ENCODE measurements at regions not wholly inside any gene's neighbourhood (a gene's known extent, or its start where the extent isn't known, plus 50 kb on each side); places are given as distances from the start of the nearest gene placed in this dataset.

DNA sequence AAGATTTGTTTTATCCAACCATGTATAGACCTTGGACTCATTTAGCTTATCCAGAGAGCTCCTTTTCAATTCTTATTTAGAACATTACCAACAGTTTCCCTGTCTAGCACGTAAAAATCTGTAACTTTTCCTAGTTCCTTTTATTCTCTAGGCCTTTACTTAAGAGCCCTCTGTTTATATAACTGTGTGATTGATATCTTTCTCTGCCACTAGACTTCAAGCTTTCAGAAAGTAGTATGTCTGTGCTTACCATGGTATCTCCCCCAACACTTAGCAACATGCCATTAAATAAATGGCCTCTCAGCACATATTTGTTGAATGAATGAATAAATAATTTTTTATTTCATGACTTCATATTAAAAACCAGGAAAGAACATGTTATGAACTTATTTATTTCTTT is 209.4 kb downstream of the PTPRC start:
- no peak overlapping the region for H3K27ac ChIP-seq (ENCODE audit: extremely low read length, insufficient read depth, low read length)
- H4K20me1 ChIP-seq (ENCODE audit: insufficient read depth, low read length), result no peaks in the 10 kb centered on the region
- FAIRE-seq (no peak), ATAC-seq (no peak), DNase-seq (ENCODE audit: low spot score) (no peak)
- H3K4me2 ChIP-seq (ENCODE audit: low read depth, low read length), result no peak overlapping the region
- POLR2A ChIA-PET, result no interaction called here
- H3K4me3 ChIP-seq (replicated peaks in 1 of 3; ENCODE audit: insufficient read depth in 1 of 3, low read depth in 2 of 3, low read length in 3 of 3), result no peak overlapping the region
- no peaks in the 10 kb centered on the region for H3K4me1 ChIP-seq (ENCODE audit: insufficient read depth, low read length)
- intact Hi-C loops (cut with micrococcal nuclease; ENCODE audit: unreplicated experiment) (no loop called here), in situ Hi-C loops (cut with HindIII; ENCODE audit: extremely low pct_ligation_motif_present, low pct_unique_long_range_greater_than_20kb) (no loop called here)
- H3K36me3 ChIP-seq (replicated peaks in 1 of 2; ENCODE audit: control insufficient read depth in 1 of 2, insufficient read depth in 2 of 2, low read length in 2 of 2), result no peaks in the 10 kb centered on the region
- H3K27me3 ChIP-seq (ENCODE audit: control insufficient read depth in 1 of 2, insufficient read depth in 2 of 2, low read length in 2 of 2), result no peaks in the 10 kb centered on the region
- BruUV-seq (replicated peaks), result no TSS peak
- CTCF ChIA-PET (ENCODE audit: low intra/inter-chr PET ratio, low total read pairs), result no interaction called here
- no peaks in the 10 kb centered on the region for H3K79me2 ChIP-seq (ENCODE audit: insufficient read depth, low read length)
- TF ChIP-seq ZNF446 (CRISPR knock-in tag; IDR thresholded peaks at IDR 0.05), result no peak
- TF ChIP-seq ELF1 (CRISPR knock-in tag; IDR thresholded peaks at IDR 0.05), result no peak
- TF ChIP-seq ARNTL (CRISPR knock-in tag; IDR thresholded peaks at IDR 0.05), result no peak
- no peak overlapping the region for H2AFZ ChIP-seq (ENCODE audit: low read length)
- H3K9me3 ChIP-seq (ENCODE audit: low read length), result peaks cover 18% of the 10 kb centered on the region
- H3K9ac ChIP-seq (ENCODE audit: insufficient read depth, low read depth, low read length), result no peak overlapping the region
- 61% methylated on average over 1 of the region's 1 CpG for WGBS (ENCODE audit: low lambda C conversion rate)

GRCh38 chr1:198848649-198849048 is 209.8 kb downstream of the PTPRC start:
- H3K4me3 ChIP-seq (replicated peaks in 1 of 3; ENCODE audit: insufficient read depth in 1 of 3, low read depth in 2 of 3, low read length in 3 of 3), result no peak overlapping the region
- no peak overlapping the region for H3K27ac ChIP-seq (ENCODE audit: extremely low read length, insufficient read depth, low read length)
- no peak overlapping the region for H3K4me2 ChIP-seq (ENCODE audit: low read depth, low read length)
- no peak overlapping the region for H3K9ac ChIP-seq (ENCODE audit: insufficient read depth, low read depth, low read length)
- ATAC-seq, result no peak
- H2AFZ ChIP-seq (ENCODE audit: low read length), result no peak overlapping the region
- no peak for DNase-seq (ENCODE audit: low spot score)
- no peaks in the 10 kb centered on the region for H4K20me1 ChIP-seq (ENCODE audit: insufficient read depth, low read length)
- H3K27me3 ChIP-seq (ENCODE audit: control insufficient read depth in 1 of 2, insufficient read depth in 2 of 2, low read length in 2 of 2), result no peaks in the 10 kb centered on the region
- 93% methylated on average over 1 of the region's 1 CpG for WGBS (ENCODE audit: low lambda C conversion rate)
- H3K4me1 ChIP-seq (ENCODE audit: insufficient read depth, low read length), result no peaks in the 10 kb centered on the region
- no peaks in the 10 kb centered on the region for H3K36me3 ChIP-seq (replicated peaks in 1 of 2; ENCODE audit: control insufficient read depth in 1 of 2, insufficient read depth in 2 of 2, low read length in 2 of 2)
- ChIA-PET POLR2A (no interaction called here), CTCF (ENCODE audit: low intra/inter-chr PET ratio, low total read pairs) (no interaction called here)
- no TSS peak for BruUV-seq (replicated peaks)
- in situ Hi-C loops (cut with HindIII; ENCODE audit: extremely low pct_ligation_motif_present, low pct_unique_long_range_greater_than_20kb), result no loop called here
- H3K9me3 ChIP-seq (ENCODE audit: low read length), result peaks cover 18% of the 10 kb centered on the region
- no peak for FAIRE-seq
- H3K79me2 ChIP-seq (ENCODE audit: insufficient read depth, low read length), result no peaks in the 10 kb centered on the region
- intact Hi-C loops (cut with micrococcal nuclease; ENCODE audit: unreplicated experiment), result no loop called here
- TF ChIP-seq YY1 (IDR thresholded peaks at IDR 0.05; ENCODE audit: insufficient read depth, insufficient replicate concordance, low read depth, low read length) (no peak), TERF1 (CRISPR knock-in tag; IDR thresholded peaks at IDR 0.05) (no peak), SALL2 (CRISPR knock-in tag; IDR thresholded peaks at IDR 0.05) (no peak), REL (CRISPR knock-in tag; conservative IDR thresholded peaks at IDR 0.05) (no peak), AHDC1 (CRISPR knock-in tag; IDR thresholded peaks at IDR 0.05; ENCODE audit: borderline replicate concordance) (no peak), SMYD3 (CRISPR knock-in tag; IDR thresholded peaks at IDR 0.05) (no peak)
- TF ChIP-seq, protein P1, sequence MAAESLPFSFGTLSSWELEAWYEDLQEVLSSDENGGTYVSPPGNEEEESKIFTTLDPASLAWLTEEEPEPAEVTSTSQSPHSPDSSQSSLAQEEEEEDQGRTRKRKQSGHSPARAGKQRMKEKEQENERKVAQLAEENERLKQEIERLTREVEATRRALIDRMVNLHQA (CRISPR knock-in tag; IDR thresholded peaks at IDR 0.05), result no peak
